Calu3 (cell line): ENCODE measurements at regions not wholly inside any gene's neighbourhood (a gene's known extent, or its start where the extent isn't known, plus 50 kb on each side); places are given as distances from the start of the nearest gene placed in this dataset.

Experiments
- BruUV-seq: library from RNA; stranded (reverse); fragments of 400-500 nt; replicated peaks from 2 replicates; lab custom pipeline; 2021; lab: Mats Ljungman, UMichigan
- CTCF ChIA-PET: fragments of 300-600 bp; sonication (Branson Sonifier 250); formaldehyde crosslinking; loops from one replicate; lab custom pipeline; 2022; ENCODE audit warnings: antibody characterized with exemption; lab: Charles Lee
- DNase-seq: peaks from one replicate; pipeline ENCODE4 v3.0.0; 2022
- H3K27ac Mint-ChIP-seq: one replicate; pipeline ENCODE4 v1.8.0; 2022; ENCODE audit warnings: mixed read lengths; ENCODE audit not compliant: unreplicated experiment
- H3K27me3 Mint-ChIP-seq: one replicate; pipeline ENCODE4 v1.8.0; 2022; ENCODE audit warnings: mixed read lengths; ENCODE audit not compliant: unreplicated experiment
- H3K36me3 Mint-ChIP-seq: one replicate; pipeline ENCODE4 v1.8.0; 2022; ENCODE audit warnings: mild to moderate bottlenecking, moderate library complexity, mixed read lengths; ENCODE audit not compliant: insufficient read depth, unreplicated experiment
- H3K4me1 Mint-ChIP-seq: one replicate; pipeline ENCODE4 v1.8.0; 2022; ENCODE audit warnings: mild to moderate bottlenecking, low read depth, mixed read lengths; ENCODE audit not compliant: unreplicated experiment
- H3K4me3 Mint-ChIP-seq: one replicate; pipeline ENCODE4 v1.8.0; 2022; ENCODE audit warnings: mild to moderate bottlenecking, low read depth, moderate library complexity, mixed read lengths; ENCODE audit not compliant: unreplicated experiment
- H3K9me3 Mint-ChIP-seq: one replicate; pipeline ENCODE4 v1.8.0; 2022; ENCODE audit warnings: low read depth, mixed read lengths; ENCODE audit not compliant: unreplicated experiment
- intact Hi-C: fragments of 100-400 bp; cut with micrococcal nuclease; formaldehyde crosslinking; loops from one replicate; pipeline ENCODE4 v1.10.0; 2022; ENCODE audit not compliant: unreplicated experiment
- TF ChIP-seq, protein P1 (sequence below): fragments of 200-600 bp; IDR thresholded peaks from one replicate; pipeline ENCODE4 v1.8.0; 2022; ENCODE audit warnings: antibody characterized with exemption; ENCODE audit not compliant: unreplicated experiment

DNA sequence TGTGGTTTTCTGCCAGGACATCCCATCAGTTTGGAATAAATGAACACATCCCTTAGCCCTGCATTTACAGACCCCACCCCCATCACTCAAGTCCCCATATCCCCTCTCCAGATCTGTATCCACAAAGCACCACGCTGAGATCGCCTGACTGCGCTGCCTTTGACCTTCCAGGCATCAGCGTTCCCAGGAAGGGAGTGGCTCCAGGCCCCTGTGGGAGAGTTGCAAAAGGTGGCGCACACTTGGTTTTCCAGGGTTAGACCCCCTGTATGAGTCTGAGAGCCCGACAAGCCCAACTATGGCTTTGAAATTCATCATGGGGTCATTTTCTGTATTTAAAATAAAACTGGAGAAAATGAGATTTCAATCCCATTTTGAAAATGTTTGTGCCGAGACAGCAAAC lies 137.0 kb upstream of the ZNF236 start:
- H3K36me3 Mint-ChIP-seq = peaks cover 6% of the 10 kb centered on the region
- H3K4me3 Mint-ChIP-seq = no peak overlapping the region
- no TSS peak for BruUV-seq
- H3K9me3 Mint-ChIP-seq = no peaks in the 10 kb centered on the region
- H3K4me1 Mint-ChIP-seq = peaks cover 18% of the 10 kb centered on the region
- DNase-seq = no peak
- H3K27ac Mint-ChIP-seq = no peak overlapping the region
- TF ChIP-seq, protein P1, sequence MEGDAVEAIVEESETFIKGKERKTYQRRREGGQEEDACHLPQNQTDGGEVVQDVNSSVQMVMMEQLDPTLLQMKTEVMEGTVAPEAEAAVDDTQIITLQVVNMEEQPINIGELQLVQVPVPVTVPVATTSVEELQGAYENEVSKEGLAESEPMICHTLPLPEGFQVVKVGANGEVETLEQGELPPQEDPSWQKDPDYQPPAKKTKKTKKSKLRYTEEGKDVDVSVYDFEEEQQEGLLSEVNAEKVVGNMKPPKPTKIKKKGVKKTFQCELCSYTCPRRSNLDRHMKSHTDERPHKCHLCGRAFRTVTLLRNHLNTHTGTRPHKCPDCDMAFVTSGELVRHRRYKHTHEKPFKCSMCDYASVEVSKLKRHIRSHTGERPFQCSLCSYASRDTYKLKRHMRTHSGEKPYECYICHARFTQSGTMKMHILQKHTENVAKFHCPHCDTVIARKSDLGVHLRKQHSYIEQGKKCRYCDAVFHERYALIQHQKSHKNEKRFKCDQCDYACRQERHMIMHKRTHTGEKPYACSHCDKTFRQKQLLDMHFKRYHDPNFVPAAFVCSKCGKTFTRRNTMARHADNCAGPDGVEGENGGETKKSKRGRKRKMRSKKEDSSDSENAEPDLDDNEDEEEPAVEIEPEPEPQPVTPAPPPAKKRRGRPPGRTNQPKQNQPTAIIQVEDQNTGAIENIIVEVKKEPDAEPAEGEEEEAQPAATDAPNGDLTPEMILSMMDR = no peak
- intact Hi-C loops = no loop called here
- CTCF ChIA-PET = no interaction called here
- H3K27me3 Mint-ChIP-seq = peaks cover 32% of the 10 kb centered on the region

DNA sequence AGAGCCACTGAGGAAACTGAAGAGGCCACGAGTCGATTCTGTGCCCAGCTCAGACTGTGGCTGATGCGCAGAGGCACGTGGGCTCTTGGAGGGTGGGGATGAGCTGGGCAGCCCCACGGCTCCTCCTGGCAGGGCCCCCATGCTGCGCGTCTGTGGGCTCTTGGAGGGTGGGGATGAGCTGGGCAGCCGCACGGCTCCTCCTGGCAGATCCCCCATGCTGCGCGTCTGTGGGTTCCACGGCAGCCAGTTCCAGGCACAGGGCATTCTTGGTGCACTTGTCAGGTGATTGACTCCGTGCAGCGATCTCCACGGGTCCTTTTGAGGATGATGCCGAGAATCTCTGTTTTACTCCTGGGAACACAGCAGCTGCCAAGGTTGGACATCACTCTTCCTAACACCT lies 138.1 kb upstream of the ZNF236 start:
- Mint-ChIP-seq H3K27ac (no peak overlapping the region), H3K4me1 (peaks cover 18% of the 10 kb centered on the region), H3K9me3 (no peaks in the 10 kb centered on the region), H3K27me3 (peaks cover 32% of the 10 kb centered on the region), H3K36me3 (peaks cover 6% of the 10 kb centered on the region), H3K4me3 (no peak overlapping the region)
- DNase-seq = no peak
- TF ChIP-seq, protein P1 = no peak
- CTCF ChIA-PET = no interaction called here
- intact Hi-C loops = no loop called here
- no TSS peak for BruUV-seq

DNA sequence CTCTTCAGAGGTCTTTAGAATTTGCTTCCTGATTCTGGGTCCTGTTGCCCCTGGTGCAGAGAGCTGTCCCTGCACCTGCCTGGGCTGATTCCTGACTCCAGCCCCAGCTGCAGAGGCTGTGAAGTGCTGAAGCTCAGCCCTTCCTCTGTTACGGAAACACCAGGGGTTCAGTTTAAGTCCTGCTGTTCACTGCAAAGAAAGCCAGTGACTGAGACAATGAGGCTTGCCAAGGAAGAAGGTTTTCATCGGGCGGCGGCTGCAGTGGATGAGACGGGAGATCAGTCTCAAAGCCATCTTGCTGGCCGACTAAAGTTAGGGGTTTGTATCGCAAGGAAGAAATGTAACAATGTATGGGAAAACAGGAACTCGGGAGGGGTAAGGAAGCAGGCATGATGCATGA lies 142.4 kb upstream of the ZNF236 start:
- CTCF ChIA-PET = interaction anchor here (0.6 kb wide), 2 partner anchors 22 to 295 kb away, joined by 3 read pairs; no protein-coding TSS in a partner anchor

DNA sequence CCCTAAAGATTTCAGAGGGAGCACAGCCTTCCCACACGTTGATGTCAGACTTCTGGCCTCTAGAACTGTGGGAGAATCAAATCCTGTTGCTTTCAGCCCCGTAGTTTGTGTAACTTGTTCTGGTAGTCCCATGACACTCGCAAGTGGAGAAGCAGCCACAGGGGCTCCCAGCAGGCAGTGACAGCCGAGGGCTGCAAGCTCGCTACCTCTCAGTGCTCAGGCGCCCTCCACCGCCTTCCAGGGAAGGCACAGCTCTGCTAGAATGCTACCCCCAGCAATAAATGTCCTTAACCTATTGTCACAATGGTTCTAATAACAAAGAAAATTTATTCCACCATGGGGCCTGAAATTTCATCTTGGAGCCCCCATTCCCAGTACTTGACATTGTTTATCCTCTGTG lies 143.1 kb upstream of the ZNF236 start:
- H3K27ac Mint-ChIP-seq = peak overlapping the region; percentile 35
- no peaks in the 10 kb centered on the region for H3K4me1 Mint-ChIP-seq
- no peaks in the 10 kb centered on the region for H3K36me3 Mint-ChIP-seq
- TF ChIP-seq, protein P1 = no peak
- no peak overlapping the region for H3K4me3 Mint-ChIP-seq
- peaks cover 61% of the 10 kb centered on the region for H3K27me3 Mint-ChIP-seq
- H3K9me3 Mint-ChIP-seq = no peaks in the 10 kb centered on the region
- CTCF ChIA-PET = no interaction called here
- DNase-seq = no peak
- intact Hi-C loops = no loop called here
- BruUV-seq = no TSS peak

More for the DNA sequence above, 142.4 kb upstream of the ZNF236 start:
- TF ChIP-seq, protein P1 = no peak
- Mint-ChIP-seq H3K4me3 (no peak overlapping the region), H3K27ac (no peak overlapping the region), H3K9me3 (no peaks in the 10 kb centered on the region), H3K4me1 (no peaks in the 10 kb centered on the region), H3K36me3 (no peaks in the 10 kb centered on the region), H3K27me3 (peaks cover 58% of the 10 kb centered on the region)
- BruUV-seq = no TSS peak
- intact Hi-C loops = no loop called here
- DNase-seq = no peak
